ENCODE measurements at regions not wholly inside any gene's neighbourhood (a gene's known extent, or its start where the extent isn't known, plus 50 kb on each side); places are given as distances from the start of the nearest gene placed in this dataset.
"Not testable (repeated sequence)": the region's sequence is repeated elsewhere in the genome, so short reads cannot be mapped to it uniquely, and the experiment has no call there.

- DNase-seq (ENCODE audit: low read depth in 2 of 2, low spot score in 1 of 2), result not testable (repeated sequence)
These were observed 112.2 kb upstream of the FOXD4L5 start for GRCh38 chr9:65397226-65397625.

DNA sequence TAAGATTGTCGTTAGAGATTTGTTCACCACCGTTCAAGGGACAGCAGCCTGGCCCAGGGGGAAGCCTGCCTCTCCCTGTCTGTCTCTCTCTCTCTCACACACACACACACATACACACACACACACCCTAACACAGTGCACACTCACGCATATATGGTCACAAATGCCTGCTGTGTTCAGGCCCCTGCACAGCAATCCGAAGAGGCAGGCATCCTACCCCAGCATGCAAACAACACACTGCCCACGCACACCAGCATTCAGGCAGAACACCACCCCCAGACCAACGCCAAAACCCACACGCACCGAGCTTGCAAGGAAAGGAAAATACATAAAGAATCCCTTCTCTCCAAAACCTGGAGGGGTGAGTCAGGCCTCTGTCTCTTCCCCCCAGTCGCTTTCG lies 111.6 kb upstream of the FOXD4L5 start:
- DNase-seq (ENCODE audit: low read depth in 2 of 2, low spot score in 1 of 2), result not testable (repeated sequence)

- not testable (repeated sequence) for DNase-seq (ENCODE audit: low read depth in 2 of 2, low spot score in 1 of 2)
These were observed 110.8 kb upstream of the FOXD4L5 start for GRCh38 chr9:65395789-65396188.

DNA sequence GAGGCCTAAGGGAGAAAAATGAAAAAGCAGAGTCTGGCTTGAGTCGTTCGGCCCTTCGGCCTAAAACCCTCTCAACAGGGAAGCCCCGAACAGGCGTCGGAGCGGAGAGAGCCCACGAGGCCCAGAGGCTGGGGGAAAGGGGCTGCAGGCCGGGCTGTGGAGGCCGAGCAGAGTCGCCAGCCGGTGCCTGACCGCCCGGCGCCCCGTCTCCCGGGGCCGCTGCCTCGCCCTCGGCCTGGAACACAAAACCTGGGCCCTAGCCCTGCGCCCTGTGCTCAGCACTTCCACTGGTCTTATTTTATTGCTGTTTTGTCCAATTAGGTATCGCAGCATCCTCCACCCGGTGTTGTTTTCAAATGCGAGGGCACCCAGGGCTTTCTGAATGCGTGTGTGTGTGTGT lies 110.1 kb upstream of the FOXD4L5 start:
- DNase-seq (ENCODE audit: low read depth in 2 of 2, low spot score in 1 of 2), result not testable (repeated sequence)

DNA sequence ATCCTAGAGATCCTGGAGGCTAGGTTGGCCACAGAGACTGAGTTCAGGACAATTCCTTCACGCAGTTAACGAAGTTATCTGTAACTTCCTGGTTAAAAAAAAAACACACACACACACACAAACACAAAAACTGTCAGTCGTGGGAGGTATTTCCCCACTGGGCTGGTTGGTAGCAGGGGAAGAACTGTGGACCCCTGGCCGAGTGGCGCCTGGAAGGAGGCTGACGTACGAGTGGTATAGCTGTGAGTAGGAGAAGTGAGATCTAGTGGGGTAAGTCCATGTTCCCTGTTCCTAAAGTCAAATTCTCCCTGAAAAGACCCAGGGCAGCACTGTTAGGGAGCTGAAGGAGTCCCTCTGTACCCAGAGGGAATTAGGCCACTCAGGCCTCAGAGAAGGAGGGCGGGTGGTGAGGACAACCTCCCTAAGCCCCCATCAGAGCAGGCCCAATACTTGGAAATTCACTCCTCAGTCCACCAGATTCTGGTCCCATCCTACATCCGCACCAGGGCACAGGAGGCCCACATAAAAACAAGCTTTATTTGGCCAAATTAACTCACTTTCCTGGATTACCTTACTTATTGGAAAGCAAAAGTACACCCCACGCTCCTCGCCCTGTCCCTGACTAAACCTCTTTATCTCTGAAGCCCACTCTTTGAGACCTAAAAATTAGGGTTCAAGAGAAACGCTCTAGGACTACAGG lies 108.3 kb upstream of the FOXD4L5 start:
- not testable (repeated sequence) for DNase-seq (ENCODE audit: low read depth in 2 of 2, low spot score in 1 of 2)

- not testable (repeated sequence) for DNase-seq (ENCODE audit: low read depth in 2 of 2, low spot score in 1 of 2)
These were observed 107.6 kb upstream of the FOXD4L5 start for GRCh38 chr9:65392611-65393010.

DNA sequence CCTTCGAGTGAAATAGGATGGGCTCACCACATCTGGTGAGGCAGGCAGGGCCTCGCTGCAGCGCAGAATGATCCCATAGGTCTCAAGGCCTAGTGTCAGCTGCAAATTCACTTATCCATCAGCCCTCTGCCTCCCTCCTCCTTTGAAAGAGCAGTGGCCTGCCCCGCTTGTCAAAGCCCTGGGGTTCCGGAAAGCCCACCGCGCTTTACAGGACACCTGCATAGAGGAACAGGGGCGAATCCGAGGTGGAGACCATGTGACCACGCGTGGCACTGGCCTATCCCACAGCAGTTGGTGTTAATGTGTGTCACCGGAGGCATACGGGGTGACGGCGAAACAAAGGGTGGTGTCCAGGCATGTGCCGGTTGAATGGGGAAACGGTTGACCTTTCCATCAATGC lies 104.7 kb upstream of the FOXD4L5 start:
- not testable (repeated sequence) for DNase-seq (ENCODE audit: low read depth in 2 of 2, low spot score in 1 of 2)

GRCh38 chr9:65389216-65389615 lies 104.2 kb upstream of the FOXD4L5 start:
- DNase-seq (ENCODE audit: low read depth in 2 of 2, low spot score in 1 of 2), result not testable (repeated sequence)

DNA sequence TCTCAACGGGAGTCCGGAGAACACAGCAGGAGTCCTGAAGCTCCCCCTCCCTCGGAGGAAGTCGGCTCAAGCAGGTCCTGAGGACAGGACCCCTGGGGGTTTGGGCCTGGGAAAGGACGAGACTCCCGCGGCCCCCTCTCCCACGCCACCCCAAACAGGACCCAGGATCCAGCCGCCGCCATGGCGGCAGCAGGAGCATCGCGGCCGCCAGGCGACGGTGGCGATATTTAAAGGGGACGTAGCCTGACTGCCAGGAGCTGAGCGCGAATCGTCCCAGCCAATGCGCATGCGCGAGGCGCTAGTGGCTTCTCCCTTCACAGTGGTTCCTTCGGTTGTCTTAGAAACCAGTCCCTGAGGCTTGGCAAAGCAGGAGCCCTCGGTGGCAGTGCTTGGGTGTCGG lies 101.7 kb upstream of the FOXD4L5 start:
- DNase-seq (ENCODE audit: low read depth in 2 of 2, low spot score in 1 of 2), result peak; percentile 29 to 46

GRCh38 chr9:65386191-65386590 lies 101.2 kb upstream of the FOXD4L5 start:
- DNase-seq (ENCODE audit: low read depth in 2 of 2, low spot score in 1 of 2), result not testable (repeated sequence)

- not testable (repeated sequence) for DNase-seq (ENCODE audit: low read depth in 2 of 2, low spot score in 1 of 2)
These were observed 100.6 kb upstream of the FOXD4L5 start for GRCh38 chr9:65385655-65386024.

- DNase-seq (ENCODE audit: low read depth in 2 of 2, low spot score in 1 of 2), result not testable (repeated sequence)
These were observed 100.0 kb upstream of the FOXD4L5 start for GRCh38 chr9:65384759-65385654.

- not testable (repeated sequence) for DNase-seq (ENCODE audit: low read depth in 2 of 2, low spot score in 1 of 2)
These were observed 99.1 kb upstream of the FOXD4L5 start for GRCh38 chr9:65384066-65384465.

- not testable (repeated sequence) for DNase-seq (ENCODE audit: low read depth in 2 of 2, low spot score in 1 of 2)
These were observed 98.6 kb upstream of the FOXD4L5 start for GRCh38 chr9:65383646-65384045.

DNA sequence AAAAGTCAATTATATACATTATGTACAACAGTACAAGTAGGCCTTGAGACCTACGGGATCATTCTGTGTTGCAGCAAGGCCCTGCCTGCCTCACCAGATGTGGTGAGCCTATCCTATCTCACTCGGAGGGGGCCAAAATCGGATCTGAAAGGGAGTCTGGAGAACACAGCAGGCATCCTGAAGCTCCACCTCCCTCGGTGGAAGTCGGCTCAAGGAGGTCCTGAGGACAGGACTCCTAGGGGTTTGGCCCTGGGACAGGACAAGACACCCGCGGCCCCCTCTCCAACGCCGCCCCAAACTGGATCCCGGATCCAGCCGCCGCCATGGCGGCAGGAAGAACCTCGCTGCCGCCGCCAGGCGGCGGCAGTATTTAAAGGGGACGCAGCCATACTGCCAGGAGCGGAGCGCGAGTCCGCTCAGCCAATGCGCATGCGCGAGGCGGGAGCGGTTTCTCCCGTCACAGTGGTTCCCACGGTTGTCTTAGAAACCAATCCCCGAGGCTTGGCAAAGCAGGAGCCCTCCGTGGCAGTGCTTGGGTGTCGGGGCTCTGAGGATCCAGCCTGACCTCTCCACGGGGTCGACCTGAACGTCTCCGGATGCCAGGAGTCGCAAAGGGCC lies 97.8 kb upstream of the FOXD4L5 start:
- DNase-seq (ENCODE audit: low read depth in 2 of 2, low spot score in 1 of 2), result not testable (repeated sequence)
